NCI-H187 treated with DMSO at 0.1 percent for 48 hours (cell line): ENCODE measurements at regions not wholly inside any gene's neighbourhood (a gene's known extent, or its start where the extent isn't known, plus 50 kb on each side); places are given as distances from the start of the nearest gene placed in this dataset.

Source experiments
- DNase-seq: peaks from one replicate; lab custom pipeline; 2025; lab: John Stamatoyannopoulos, UW

DNA sequence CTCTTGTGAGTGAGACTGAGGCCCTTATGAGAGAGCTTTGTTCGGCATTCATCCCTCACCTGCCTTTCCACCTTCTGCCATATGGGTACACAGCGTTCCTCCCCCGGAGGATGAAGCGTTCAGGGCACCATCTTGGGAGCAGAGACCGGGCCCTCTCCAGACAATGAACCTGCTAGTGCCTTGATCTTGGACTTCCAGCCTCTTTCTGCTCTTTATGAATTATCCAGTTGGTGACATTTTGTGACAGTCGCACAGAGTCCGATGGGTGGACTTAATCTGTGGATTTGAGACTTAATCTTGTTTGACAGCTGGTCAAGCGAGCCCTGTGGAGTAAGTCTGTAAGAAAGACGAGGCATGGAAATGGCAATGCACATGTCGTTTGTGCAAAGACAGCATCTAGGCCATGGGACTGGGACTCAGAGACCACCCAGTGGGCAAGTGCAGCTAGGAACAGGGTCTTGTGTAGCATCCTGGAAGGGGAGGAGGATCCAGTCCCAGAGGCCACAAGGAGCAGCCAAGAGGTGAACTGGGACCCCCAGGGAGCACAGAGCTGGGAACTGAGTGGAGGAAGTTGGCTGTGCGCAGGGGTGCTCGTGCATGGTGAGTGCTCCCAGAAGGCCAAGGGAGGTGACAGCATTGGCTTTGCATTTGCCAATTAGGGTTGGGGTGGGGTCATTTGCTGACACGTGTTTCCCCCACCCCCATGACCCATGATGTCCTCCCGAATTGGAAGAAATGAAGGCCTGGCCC lies 69.5 kb upstream of the HDAC4 start:
- DNase-seq = no peak

DNA sequence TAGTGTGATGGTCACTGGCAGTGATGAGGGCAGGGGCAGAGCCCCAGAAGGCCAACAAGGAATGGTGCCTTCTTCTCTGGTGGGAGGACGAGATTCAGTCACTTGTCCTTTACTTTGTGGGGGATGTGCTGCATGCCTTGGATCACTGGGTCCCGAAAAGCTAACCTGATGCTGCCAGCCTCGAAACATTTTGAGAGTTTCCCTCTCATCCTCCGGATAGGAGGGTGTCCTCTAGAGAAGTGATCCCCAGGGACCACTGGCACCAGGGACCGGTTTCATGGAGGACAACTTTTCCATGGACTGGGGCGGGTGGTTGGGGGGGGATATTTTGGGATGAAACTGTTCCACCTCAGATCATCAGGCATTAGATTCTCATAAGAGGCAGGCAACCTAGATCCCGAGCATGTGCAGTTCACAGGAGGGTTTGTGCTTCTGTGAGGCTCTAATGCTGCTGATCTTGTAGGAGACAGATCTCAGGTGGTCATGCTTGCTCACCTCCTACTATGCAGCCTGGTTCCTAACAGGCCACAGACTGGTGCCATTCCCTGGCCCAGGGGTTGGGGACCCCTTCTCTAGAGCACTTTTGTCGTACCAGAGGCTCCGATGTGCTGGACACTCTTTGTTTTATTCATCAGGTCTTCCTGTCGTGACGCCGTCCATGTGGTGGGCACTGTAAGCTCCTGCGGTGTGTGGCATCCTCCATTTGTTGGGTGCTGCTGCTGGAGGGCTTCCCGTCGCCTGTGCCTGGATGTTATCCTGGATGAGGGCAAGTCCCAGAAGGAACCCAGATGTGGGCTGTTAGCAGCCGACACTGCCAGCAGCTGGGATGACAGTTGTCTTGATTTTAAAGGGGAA lies 68.5 kb upstream of the HDAC4 start:
- DNase-seq = no peak

DNA sequence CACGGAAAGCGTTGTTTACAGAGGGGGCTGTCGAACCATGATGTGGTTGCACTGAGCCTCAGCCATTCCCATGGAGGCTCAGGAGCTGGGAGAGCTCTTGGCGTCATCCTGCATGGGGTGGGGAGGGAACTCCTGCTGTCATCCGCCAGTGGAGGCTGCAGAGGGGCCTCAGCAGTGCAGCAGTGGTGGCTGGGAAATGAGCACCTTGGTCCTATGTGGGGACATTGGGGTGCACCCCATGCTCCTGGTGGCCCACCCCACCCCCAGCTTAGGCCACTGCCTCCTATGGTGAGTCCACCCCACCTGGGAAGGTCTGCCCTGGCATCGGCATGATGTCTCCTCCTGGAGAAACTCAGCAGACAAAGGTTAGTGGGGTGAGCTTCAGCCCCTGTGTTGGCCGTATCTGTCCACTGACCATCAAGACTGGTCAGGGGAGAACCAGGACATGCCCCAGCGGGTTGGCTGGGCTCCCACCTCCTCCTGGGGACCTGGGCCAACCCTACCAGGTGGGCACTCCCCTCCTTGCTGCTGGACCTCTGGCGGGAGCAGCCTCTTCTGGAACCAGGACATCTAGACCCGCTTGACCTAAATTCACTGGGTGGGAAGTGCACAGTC lies 67.8 kb upstream of the HDAC4 start:
- no peak for DNase-seq

GRCh38 chr2:239467956-239468490 lies 67.2 kb upstream of the HDAC4 start:
- no peak for DNase-seq

DNA sequence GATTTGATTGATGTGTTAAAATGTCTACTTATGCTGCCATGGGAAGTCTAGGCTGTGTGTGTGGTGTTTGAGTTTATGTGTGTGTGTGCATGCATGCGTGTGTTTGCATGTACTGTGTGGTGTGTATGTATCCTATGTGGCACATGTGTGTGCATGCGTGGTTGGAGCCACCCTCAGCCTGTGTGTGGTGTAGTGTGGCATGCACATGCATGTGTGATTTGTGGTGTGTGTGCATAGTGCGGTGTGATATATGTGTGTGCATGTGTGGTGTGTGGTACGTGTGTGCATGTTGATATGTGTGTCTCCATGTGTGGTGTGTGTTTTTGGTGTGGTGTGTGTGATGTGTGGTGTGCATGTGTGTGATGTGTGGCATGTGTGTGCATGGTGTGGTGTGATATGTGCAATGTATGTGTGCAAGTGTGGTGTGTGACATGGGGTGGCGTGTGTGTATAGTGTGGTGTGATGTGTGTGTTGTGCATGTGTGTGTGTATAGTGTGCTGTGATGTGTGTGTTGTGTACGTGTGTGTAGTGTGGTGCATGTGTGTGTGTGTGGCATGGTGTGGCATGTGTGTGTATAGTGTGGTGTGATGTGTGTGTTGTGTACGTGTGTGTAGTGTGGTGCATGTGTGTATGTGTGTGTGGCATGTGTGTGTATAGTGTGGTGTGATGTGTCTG lies 66.6 kb upstream of the HDAC4 start:
- DNase-seq = no peak

GRCh38 chr2:239466755-239467271 lies 66.0 kb upstream of the HDAC4 start:
- DNase-seq = no peak

GRCh38 chr2:239466061-239466754 lies 65.4 kb upstream of the HDAC4 start:
- DNase-seq = no peak

- no peak for DNase-seq
Measured at GRCh38 chr2:239465017-239466001, 64.5 kb upstream of the HDAC4 start.

DNA sequence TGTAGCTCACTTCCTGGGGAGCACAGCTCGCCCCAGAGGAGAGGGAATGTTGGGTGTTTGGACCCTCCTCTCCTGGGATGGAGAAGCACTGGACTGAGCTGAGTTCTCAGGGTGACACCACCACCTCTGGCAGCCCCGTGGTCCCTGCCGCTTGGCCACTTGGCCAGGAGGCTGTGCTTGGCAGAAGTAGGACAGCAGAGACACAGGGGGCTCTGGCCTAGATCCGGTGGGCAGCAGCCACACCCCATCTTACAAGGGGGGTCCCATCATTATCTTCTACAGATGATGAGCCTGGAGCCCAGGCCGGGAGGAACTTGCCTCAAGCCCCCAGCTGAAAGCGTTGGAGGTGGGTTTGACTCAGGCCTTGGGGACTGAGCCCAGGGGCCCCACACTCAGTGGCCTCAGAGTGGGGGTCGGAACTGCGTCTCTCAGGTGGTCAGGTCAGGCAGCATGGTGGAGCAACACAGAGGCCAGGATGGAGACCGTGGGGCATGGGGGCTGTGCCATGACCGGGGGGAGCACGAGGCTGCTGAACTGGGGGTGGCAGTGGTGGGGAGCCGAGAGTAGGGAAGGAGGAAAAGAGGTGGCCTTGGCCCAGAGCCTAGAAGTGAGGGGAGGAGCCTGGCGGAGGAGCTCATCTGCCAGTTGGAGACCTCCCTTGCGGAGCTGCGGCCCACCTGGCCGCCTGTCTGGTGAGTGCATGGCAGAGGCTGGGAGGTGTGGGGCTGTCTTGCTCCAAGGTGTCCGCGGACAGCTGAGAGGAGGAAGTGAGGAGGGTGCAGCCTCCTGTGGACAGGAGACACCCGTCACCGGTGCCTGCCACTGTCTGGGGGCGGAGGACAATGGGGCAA lies 63.6 kb upstream of the HDAC4 start:
- no peak for DNase-seq

- no peak for DNase-seq
Measured at GRCh38 chr2:239463541-239464165, 62.8 kb upstream of the HDAC4 start.

- no peak for DNase-seq
Measured at GRCh38 chr2:239462671-239463506, 62.1 kb upstream of the HDAC4 start.

DNA sequence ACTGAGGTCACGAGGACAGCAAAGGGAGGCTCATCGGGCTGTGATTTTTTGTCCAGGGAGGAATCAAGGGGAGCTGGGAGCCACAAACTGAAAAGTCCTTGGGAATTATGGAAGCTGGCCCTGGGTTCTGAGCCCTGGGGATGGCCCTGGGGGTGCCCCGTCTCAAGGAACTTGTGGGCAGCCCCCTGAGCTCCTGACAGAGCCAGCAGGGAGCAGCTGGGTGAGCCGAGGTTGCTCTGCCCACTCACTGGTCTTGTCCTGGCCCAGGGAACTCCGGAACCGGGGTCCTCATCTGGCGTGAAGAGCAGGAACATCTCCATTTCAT lies 61.3 kb upstream of the HDAC4 start:
- DNase-seq = no peak

DNA sequence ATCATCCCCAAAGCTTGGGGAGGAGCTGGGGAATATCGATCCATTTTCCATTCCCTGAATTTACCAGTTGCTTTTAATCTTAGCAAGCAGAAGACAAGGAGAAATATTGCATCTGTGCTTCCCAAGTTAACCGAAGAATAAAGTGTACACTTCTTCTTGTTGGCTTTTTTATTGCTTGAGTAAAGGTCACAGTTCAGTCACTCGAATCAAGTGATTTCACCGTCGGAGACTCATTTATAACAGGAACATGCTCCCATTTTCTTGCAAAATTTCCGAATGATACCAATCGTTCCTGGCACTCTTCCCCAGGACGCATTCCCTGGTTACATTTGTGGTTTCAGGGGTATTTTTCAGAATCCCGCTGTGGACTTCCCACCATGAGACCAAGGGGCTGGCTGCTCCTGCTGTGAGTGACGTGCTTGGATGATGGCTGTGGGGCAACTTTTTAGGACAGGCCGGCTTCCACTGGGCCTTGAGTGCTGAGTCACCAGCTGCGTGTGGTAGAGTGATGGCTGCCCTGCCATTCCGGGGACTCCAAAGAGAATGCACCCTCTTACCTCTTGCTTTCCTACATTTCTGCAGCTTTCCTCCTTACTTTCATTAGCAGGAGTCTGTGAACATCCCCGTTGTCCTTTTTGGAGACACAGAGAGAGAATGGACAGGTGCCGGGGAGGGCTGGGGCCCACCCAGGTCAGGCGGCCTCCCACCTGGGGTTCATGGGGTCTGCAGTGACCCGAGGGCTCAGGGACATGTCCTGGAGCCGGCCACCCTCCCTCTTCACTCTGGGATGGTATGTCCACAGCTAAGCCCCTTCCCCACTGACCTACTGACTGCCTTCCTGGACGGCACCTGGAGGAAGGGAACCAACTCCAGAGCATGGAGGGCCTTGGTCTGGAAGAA lies 60.7 kb upstream of the HDAC4 start:
- no peak for DNase-seq

DNA sequence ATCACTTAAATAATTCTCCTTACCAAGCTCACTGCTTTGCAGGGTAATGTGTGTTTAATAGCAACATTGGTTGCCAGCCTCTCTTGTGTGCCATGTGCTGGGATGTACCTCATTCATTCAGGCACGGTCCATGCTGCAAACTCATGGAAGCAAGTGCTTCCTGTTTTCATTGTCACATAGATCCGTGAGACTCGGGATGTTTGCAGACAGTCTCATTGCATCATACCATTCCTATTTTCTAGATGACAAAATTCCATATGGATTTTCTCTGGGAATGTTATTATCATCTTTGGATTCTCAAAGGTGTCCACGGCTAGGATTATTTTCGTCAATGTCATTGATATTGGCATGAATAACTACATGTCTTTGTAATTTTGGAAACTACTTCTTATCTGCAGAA lies 60.0 kb upstream of the HDAC4 start:
- DNase-seq = no peak

- no peak for DNase-seq
Measured at GRCh38 chr2:239459606-239460005, 58.8 kb upstream of the HDAC4 start.

DNA sequence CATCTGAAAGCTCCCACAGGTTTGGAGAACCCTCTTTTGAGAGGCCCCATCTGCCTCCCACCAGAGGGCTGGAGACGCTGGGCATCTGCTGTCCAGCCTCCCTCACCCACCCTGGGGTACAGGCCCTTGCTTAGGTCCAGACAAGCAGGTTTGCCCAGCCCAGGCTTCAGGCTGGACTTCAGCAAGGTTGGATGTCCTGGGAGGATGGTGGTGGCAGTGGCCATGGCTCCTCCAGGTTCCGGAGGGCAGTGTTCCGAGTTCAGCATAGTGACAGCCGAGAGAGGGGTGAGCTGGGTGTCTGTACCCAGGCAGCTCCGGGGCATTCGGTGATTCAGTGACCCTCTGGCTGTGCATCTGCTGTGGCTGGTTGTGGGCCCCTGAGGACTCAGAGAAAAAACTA lies 58.2 kb upstream of the HDAC4 start:
- no peak for DNase-seq
